NCI-H1930 (cell line): ENCODE measurements at regions not wholly inside any gene's neighbourhood (a gene's known extent, or its start where the extent isn't known, plus 50 kb on each side); places are given as distances from the start of the nearest gene placed in this dataset.

Source experiments
- DNase-seq, 2 experiments: peaks; one replicate each; lab custom pipeline; 2025; lab: John Stamatoyannopoulos, UW

GRCh38 chr4:35399912-35400311 is 844.4 kb downstream of the ARAP2 start:
- no peak for DNase-seq

GRCh38 chr4:35423104-35423503 is 821.2 kb downstream of the ARAP2 start:
- DNase-seq: no peak

- DNase-seq: no peak
These were observed 796.8 kb downstream of the ARAP2 start for GRCh38 chr4:35447474-35447873.

GRCh38 chr4:35459045-35459444 is 785.3 kb downstream of the ARAP2 start:
- no peak for DNase-seq

- no peak for DNase-seq
These were observed 782.2 kb downstream of the ARAP2 start for GRCh38 chr4:35461931-35462659.

- no peak for DNase-seq
These were observed 780.9 kb downstream of the ARAP2 start for GRCh38 chr4:35463251-35463952.

GRCh38 chr4:35464964-35465528 is 779.3 kb downstream of the ARAP2 start:
- no peak for DNase-seq

- DNase-seq: no peak
These were observed 753.2 kb downstream of the ARAP2 start for GRCh38 chr4:35491093-35491492.

- no peak for DNase-seq
These were observed 750.3 kb downstream of the ARAP2 start for GRCh38 chr4:35493977-35494376.

- no peak for DNase-seq
These were observed 749.4 kb downstream of the ARAP2 start for GRCh38 chr4:35494955-35495354.

- DNase-seq: no peak
These were observed 743.5 kb downstream of the ARAP2 start for GRCh38 chr4:35500812-35501211.

- no peak for DNase-seq
These were observed 740.9 kb downstream of the ARAP2 start for GRCh38 chr4:35503435-35503834.

- DNase-seq: no peak
These were observed 738.2 kb downstream of the ARAP2 start for GRCh38 chr4:35506161-35506560.

GRCh38 chr4:35511851-35512250 is 732.5 kb downstream of the ARAP2 start:
- DNase-seq: no peak

GRCh38 chr4:35516102-35516501 is 728.2 kb downstream of the ARAP2 start:
- DNase-seq: no peak

GRCh38 chr4:35520059-35520458 is 724.3 kb downstream of the ARAP2 start:
- DNase-seq: no peak

GRCh38 chr4:35521682-35522081 is 722.6 kb downstream of the ARAP2 start:
- no peak for DNase-seq

- DNase-seq: no peak
These were observed 718.9 kb downstream of the ARAP2 start for GRCh38 chr4:35525192-35525978.

- DNase-seq: no peak
These were observed 717.9 kb downstream of the ARAP2 start for GRCh38 chr4:35526456-35526855.

- no peak for DNase-seq
These were observed 709.4 kb downstream of the ARAP2 start for GRCh38 chr4:35534962-35535361.

- DNase-seq: no peak
These were observed 705.5 kb downstream of the ARAP2 start for GRCh38 chr4:35538807-35539206.

- DNase-seq: no peak
These were observed 704.8 kb downstream of the ARAP2 start for GRCh38 chr4:35539404-35540055.
